SU-DHL-6 (cell line): ENCODE measurements at regions not wholly inside any gene's neighbourhood (a gene's known extent, or its start where the extent isn't known, plus 50 kb on each side); places are given as distances from the start of the nearest gene placed in this dataset.

Source experiments
- H2AFZ ChIP-seq: fragments of 200-600 bp; sonication (generic); 2 replicates; pipeline ENCODE4 v1.6.1; 2014; ENCODE audit warnings: low read depth, mild to moderate bottlenecking, moderate library complexity, mixed read lengths, antibody characterized with exemption, low read length; ENCODE audit not compliant: severe bottlenecking
- H3F3A ChIP-seq: fragments of 200-600 bp; shearing (Covaris generic); 2 replicates; pipeline ENCODE4 v1.6.0; 2016; ENCODE audit warnings: antibody characterized with exemption, mild to moderate bottlenecking; ENCODE audit not compliant: insufficient read depth
- H3K27ac ChIP-seq: fragments of 200-600 bp; sonication (generic); 2 replicates; pipeline ENCODE4 v1.5.1; 2016; ENCODE audit warnings: low read depth, mild to moderate bottlenecking, low read length, moderate library complexity, mixed read lengths
- H3K27me3 ChIP-seq: fragments of 200-600 bp; sonication (generic), shearing (Covaris generic); 2 replicates; pipeline ENCODE4 v1.6.0; 2014; ENCODE audit warnings: mild to moderate bottlenecking, low read length
- H3K36me3 ChIP-seq: fragments of 200-600 bp; sonication (generic); 2 replicates; pipeline ENCODE4 v1.6.1; 2014; ENCODE audit warnings: mild to moderate bottlenecking, low read length, mixed read lengths
- H3K4me2 ChIP-seq: fragments of 300-600, 200-600 bp; shearing (Covaris generic), sonication (generic); 2 replicates; pipeline ENCODE4 v1.6.0; 2014; ENCODE audit warnings: low read length, low read depth, mild to moderate bottlenecking; ENCODE audit not compliant: poor library complexity, severe bottlenecking
- H3K4me3 ChIP-seq: fragments of 200-600 bp; sonication (generic); 2 replicates; pipeline ENCODE4 v1.5.1; 2014; ENCODE audit warnings: antibody characterized with exemption, low read length, mild to moderate bottlenecking, mixed read lengths; ENCODE audit not compliant: insufficient read depth, poor library complexity, severe bottlenecking
- H3K79me2 ChIP-seq: fragments of 200-600 bp; sonication (generic); 2 replicates; pipeline ENCODE4 v1.6.1; 2014; ENCODE audit warnings: mild to moderate bottlenecking, low read length, moderate library complexity; ENCODE audit not compliant: insufficient read depth
- H3K9ac ChIP-seq: fragments of 200-600 bp; sonication (generic); 2 replicates; pipeline ENCODE4 v1.7.0; 2014; ENCODE audit warnings: mild to moderate bottlenecking, low read length
- H3K9me2 ChIP-seq: fragments of 200-600 bp; sonication (generic); replicated peaks from 2 replicates; pipeline ENCODE4 v1.6.1; 2014; ENCODE audit warnings: low read length; ENCODE audit not compliant: insufficient read depth
- H3K9me3 ChIP-seq: fragments of 200-600 bp; sonication (generic); 2 replicates; pipeline ENCODE4 v1.6.1; 2014; ENCODE audit warnings: low read length, mixed read lengths; ENCODE audit not compliant: insufficient read depth
- H4K20me1 ChIP-seq: fragments of 200-600 bp; sonication (generic); 2 replicates; pipeline ENCODE4 v1.6.1; 2014; ENCODE audit warnings: low read depth, mild to moderate bottlenecking, antibody characterized with exemption, low read length, moderate library complexity, mixed read lengths
- EZH2phosphoT487 ChIP-seq: fragments of 200-600 bp; sonication (generic), shearing (Covaris generic); conservative IDR thresholded peaks from 2 replicates; pipeline ENCODE4 v1.6.1; 2018; ENCODE audit warnings: mild to moderate bottlenecking, antibody characterized with exemption, low read length, moderate library complexity, mixed read lengths
- TF ChIP-seq, protein P1 (sequence below): fragments of 200-600 bp; sonication (generic); IDR thresholded peaks from one replicate; pipeline ENCODE4 v1.5.1; 2017; ENCODE audit warnings: antibody characterized with exemption, mild to moderate bottlenecking, low read length, moderate library complexity; ENCODE audit not compliant: insufficient read depth, poor library complexity, severe bottlenecking

DNA sequence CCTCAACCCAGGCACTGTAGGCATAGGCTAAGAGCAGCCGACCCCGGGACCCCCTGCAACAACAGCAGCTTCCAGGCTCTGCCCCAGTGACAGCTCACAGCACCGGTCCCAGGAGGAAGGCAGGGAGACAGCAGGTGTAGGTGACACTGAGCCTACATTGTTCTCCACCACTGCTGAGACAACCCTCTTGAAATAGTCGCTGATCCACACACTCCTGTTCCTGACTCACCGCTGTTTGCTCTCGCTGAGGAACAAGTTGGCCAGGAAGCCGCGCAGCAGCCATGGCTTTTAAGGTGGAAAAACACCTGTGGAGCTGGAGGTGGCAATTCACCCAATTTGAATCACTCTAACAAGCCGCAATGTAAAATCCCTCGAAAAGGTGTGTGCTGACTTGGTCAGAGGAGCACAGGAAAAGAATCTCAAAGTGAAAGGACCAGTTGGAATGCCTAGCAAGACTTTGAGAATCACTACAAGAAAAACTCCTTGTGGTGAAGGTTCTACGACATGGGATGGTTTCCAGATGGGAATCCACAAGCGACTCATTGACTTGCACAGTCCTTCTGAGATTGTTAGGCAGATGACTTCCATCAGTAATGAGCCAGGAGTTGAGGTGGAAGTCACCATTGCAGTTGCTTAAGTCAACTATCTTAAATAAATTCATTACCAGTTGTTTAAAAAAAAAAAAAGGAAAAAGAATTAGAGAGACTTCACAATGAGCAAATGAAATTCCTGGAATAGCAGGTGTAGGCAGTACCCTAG lies 167.5 kb downstream of the ARL4C start:
- Histone ChIP-seq H3K9ac (no peak overlapping the region), H3K9me3 (no peaks in the 10 kb centered on the region), H2AFZ (no peak overlapping the region), H3K4me3 (no peak overlapping the region), H3K79me2 (no peaks in the 10 kb centered on the region), H3K27me3 (no peaks in the 10 kb centered on the region), H3K36me3 (no peaks in the 10 kb centered on the region), H3F3A (no peaks in the 10 kb centered on the region), H4K20me1 (no peaks in the 10 kb centered on the region), H3K4me2 (no peak overlapping the region), H3K27ac (no peak overlapping the region), H3K9me2 (no peaks in the 10 kb centered on the region)
- no peak for TF ChIP-seq EZH2phosphoT487
- TF ChIP-seq, protein P1, sequence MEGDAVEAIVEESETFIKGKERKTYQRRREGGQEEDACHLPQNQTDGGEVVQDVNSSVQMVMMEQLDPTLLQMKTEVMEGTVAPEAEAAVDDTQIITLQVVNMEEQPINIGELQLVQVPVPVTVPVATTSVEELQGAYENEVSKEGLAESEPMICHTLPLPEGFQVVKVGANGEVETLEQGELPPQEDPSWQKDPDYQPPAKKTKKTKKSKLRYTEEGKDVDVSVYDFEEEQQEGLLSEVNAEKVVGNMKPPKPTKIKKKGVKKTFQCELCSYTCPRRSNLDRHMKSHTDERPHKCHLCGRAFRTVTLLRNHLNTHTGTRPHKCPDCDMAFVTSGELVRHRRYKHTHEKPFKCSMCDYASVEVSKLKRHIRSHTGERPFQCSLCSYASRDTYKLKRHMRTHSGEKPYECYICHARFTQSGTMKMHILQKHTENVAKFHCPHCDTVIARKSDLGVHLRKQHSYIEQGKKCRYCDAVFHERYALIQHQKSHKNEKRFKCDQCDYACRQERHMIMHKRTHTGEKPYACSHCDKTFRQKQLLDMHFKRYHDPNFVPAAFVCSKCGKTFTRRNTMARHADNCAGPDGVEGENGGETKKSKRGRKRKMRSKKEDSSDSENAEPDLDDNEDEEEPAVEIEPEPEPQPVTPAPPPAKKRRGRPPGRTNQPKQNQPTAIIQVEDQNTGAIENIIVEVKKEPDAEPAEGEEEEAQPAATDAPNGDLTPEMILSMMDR, result no peak

DNA sequence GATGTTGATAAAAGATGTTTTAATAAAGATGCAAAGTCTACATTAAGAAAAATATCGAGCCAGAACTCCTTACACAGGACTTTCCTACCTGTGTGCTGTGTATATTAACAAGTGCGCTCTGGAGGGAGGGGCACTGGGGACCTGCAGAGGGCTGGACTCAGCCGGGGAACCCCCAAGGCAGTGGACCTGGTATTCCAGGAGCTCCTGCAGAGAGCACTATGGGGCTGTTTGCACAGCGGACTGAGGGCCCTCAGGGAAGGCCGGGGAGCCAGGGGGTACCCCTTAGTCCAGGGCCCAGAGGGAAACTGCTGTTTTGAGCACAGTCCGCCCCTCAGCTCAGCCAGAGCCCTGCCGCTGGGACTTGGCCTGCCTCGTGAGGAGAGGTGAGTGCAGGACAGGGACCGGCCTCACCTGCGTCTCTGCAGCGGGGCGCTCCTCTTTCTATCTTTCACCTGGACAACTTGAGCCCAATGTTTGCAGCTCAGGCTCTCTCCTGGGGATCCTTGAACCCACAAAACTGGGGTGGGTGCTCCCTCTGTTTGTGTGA lies 168.4 kb downstream of the ARL4C start:
- no peaks in the 10 kb centered on the region for H3K36me3 ChIP-seq
- no peaks in the 10 kb centered on the region for H3K27me3 ChIP-seq
- H3F3A ChIP-seq, result no peaks in the 10 kb centered on the region
- H4K20me1 ChIP-seq, result no peaks in the 10 kb centered on the region
- no peak overlapping the region for H2AFZ ChIP-seq
- H3K79me2 ChIP-seq, result no peaks in the 10 kb centered on the region
- no peak overlapping the region for H3K9ac ChIP-seq
- TF ChIP-seq, protein P1, result no peak
- no peak for TF ChIP-seq EZH2phosphoT487
- no peak overlapping the region for H3K4me3 ChIP-seq
- H3K4me2 ChIP-seq, result no peak overlapping the region
- H3K9me3 ChIP-seq, result no peaks in the 10 kb centered on the region
- H3K9me2 ChIP-seq, result no peaks in the 10 kb centered on the region
- no peak overlapping the region for H3K27ac ChIP-seq

DNA sequence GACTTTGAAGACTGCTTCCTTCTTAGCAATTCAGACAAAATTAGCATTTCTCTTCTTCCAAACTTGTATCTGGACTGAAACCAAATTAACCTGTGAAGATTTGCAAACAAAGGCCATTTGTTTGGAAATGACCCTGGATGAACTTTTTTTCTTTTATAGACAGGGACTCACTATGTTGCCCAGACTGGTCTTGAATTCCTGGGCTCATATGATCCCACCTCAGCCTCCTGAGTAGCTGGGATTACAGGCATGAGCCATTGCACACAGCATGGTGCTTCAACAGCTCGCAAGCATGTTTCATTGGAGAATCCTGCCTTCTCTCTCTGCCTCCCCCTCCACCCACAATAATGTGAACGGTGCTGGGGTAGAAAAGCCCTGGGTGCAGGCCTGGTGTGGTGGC lies 170.2 kb downstream of the ARL4C start:
- Histone ChIP-seq H3K79me2 (no peaks in the 10 kb centered on the region), H3F3A (no peaks in the 10 kb centered on the region), H3K4me2 (no peak overlapping the region), H3K36me3 (no peaks in the 10 kb centered on the region), H3K27ac (no peak overlapping the region), H3K9me3 (no peaks in the 10 kb centered on the region), H3K9me2 (no peaks in the 10 kb centered on the region), H3K27me3 (no peaks in the 10 kb centered on the region), H2AFZ (no peak overlapping the region), H4K20me1 (no peaks in the 10 kb centered on the region), H3K9ac (no peak overlapping the region), H3K4me3 (no peak overlapping the region)
- TF ChIP-seq, protein P1, result no peak
- TF ChIP-seq EZH2phosphoT487, result no peak
